ENCODE measurements at regions not wholly inside any gene's neighbourhood (a gene's known extent, or its start where the extent isn't known, plus 50 kb on each side); places are given as distances from the start of the nearest gene placed in this dataset.

DNA sequence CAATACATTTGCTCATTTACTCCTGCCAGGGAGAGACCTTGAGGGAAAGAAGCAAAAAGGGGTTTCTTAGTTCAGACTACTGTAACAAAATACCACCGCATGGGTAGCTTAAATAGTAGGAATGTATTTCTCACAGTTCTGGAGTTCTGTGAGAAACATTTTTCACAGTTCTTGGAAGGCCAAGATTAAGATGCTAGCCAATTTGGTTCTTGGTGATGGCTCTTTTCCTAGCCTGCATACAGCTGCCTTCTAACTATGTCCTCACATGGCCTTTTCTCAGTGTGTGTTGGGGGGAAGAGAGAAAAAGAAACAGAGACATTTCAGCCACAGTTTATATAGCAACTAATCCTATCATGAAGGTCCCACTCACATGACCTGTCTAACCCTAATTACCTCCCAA, 1644.7 kb upstream of the C9orf72 start:
- Histone ChIP-seq H3K4me1 (no peaks in the 10 kb centered on the region), H3K27me3 (replicated peaks; ENCODE audit: control insufficient read depth, insufficient read depth, low read length) (no peaks in the 10 kb centered on the region), H3K36me3 (ENCODE audit: control insufficient read depth, insufficient read depth, low read length) (no peaks in the 10 kb centered on the region), H3K9me3 (no peaks in the 10 kb centered on the region), H3K4me3 (ENCODE audit: low read depth, low read length) (no peak overlapping the region)
- Mint-ChIP-seq H3K27me3 (ENCODE audit: insufficient read depth, unreplicated experiment) (no peaks in the 10 kb centered on the region), H3K27ac (ENCODE audit: unreplicated experiment) (no peak overlapping the region), H3K36me3 (ENCODE audit: insufficient read depth, unreplicated experiment) (no peaks in the 10 kb centered on the region), H3K4me3 (ENCODE audit: unreplicated experiment) (no peak overlapping the region), H3K4me1 (ENCODE audit: low read depth, unreplicated experiment) (no peaks in the 10 kb centered on the region), H3K9me3 (ENCODE audit: unreplicated experiment) (no peaks in the 10 kb centered on the region)
- CTCF ChIA-PET = no interaction called here
- BruUV-seq (replicated peaks) = no TSS peak
- POLR2A ChIA-PET = no interaction called here
- intact Hi-C loops (cut with micrococcal nuclease; ENCODE audit: unreplicated experiment) = no loop called here
- no peak for DNase-seq
- TF ChIP-seq CTCF (IDR thresholded peaks at IDR 0.05; ENCODE audit: insufficient read depth in 1 of 2, low read depth in 1 of 2, low read length in 1 of 2, severe bottlenecking in 1 of 2, unreplicated experiment in 1 of 2) = no peak

DNA sequence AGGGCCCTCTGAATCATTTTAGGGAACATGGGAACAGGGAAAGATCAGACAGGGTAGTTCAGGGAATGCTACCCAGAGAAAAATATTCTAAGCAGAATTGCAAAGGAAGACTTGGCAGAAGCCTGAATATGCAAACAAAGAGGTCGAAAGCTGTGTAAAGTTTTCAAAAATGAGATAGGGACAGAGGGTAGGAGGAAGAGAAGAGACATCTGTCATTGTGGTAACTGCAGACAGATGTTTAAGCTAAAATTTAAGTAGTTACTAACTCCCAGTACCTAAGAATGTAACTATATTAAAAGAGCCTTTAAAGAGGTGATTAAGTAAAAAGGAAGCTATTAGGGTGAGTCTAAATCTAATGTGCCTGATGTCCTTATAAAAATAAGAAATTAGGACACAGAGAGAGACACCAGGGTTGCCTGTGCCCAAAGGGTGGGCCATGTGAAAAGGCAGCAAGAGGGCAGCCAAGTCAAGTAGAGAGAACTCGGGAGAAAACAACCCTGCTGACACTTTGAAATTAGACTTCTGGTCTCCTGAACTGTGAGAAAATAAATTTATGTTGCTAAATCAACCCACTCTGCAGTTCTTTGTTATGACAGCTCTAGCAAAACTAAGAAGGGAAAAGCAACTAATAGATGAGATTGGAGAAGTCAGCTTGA, 1647.4 kb upstream of the C9orf72 start:
- H3K9me3 Mint-ChIP-seq (ENCODE audit: unreplicated experiment) = no peaks in the 10 kb centered on the region
- no TSS peak for BruUV-seq (replicated peaks)
- DNase-seq = no peak
- no peak overlapping the region for H3K27ac Mint-ChIP-seq (ENCODE audit: unreplicated experiment)
- H3K27me3 Mint-ChIP-seq (ENCODE audit: insufficient read depth, unreplicated experiment) = no peaks in the 10 kb centered on the region
- H3K4me1 Mint-ChIP-seq (ENCODE audit: low read depth, unreplicated experiment) = no peaks in the 10 kb centered on the region
- Histone ChIP-seq H3K36me3 (ENCODE audit: control insufficient read depth, insufficient read depth, low read length) (no peaks in the 10 kb centered on the region), H3K9me3 (no peaks in the 10 kb centered on the region), H3K27me3 (replicated peaks; ENCODE audit: control insufficient read depth, insufficient read depth, low read length) (no peaks in the 10 kb centered on the region), H3K4me1 (no peaks in the 10 kb centered on the region), H3K4me3 (ENCODE audit: low read depth, low read length) (no peak overlapping the region)
- H3K36me3 Mint-ChIP-seq (ENCODE audit: insufficient read depth, unreplicated experiment) = no peaks in the 10 kb centered on the region
- intact Hi-C loops (cut with micrococcal nuclease; ENCODE audit: unreplicated experiment) = no loop called here
- no peak overlapping the region for H3K4me3 Mint-ChIP-seq (ENCODE audit: unreplicated experiment)
- TF ChIP-seq CTCF (IDR thresholded peaks at IDR 0.05; ENCODE audit: insufficient read depth in 1 of 2, low read depth in 1 of 2, low read length in 1 of 2, severe bottlenecking in 1 of 2, unreplicated experiment in 1 of 2) = no peak
- ChIA-PET POLR2A (no interaction called here), CTCF (no interaction called here)

DNA sequence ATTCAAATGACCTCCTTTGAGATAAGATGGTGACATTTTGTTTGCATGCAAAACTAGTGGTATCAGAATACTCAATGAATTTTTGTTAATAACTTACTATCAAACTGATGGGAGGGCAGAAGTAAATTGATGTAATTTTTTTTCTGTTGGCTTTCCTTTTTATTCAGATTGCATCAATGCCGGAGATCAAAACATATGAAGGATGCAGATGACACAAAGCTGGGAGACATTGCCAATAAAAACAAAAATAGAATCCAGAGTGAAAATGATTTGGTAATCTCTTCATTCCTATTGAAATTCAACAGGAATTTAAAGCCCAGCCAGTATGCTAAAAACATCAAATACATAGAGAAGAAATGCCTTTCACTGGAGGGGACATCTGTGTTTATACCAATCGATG, 1655.3 kb upstream of the C9orf72 start:
- intact Hi-C loops (cut with micrococcal nuclease; ENCODE audit: unreplicated experiment) = no loop called here
- no peak overlapping the region for H3K4me3 ChIP-seq (ENCODE audit: low read depth, low read length)
- Mint-ChIP-seq H3K9me3 (ENCODE audit: unreplicated experiment) (no peaks in the 10 kb centered on the region), H3K27me3 (ENCODE audit: insufficient read depth, unreplicated experiment) (no peaks in the 10 kb centered on the region), H3K36me3 (ENCODE audit: insufficient read depth, unreplicated experiment) (no peaks in the 10 kb centered on the region), H3K4me1 (ENCODE audit: low read depth, unreplicated experiment) (no peaks in the 10 kb centered on the region), H3K27ac (ENCODE audit: unreplicated experiment) (no peak overlapping the region), H3K4me3 (ENCODE audit: unreplicated experiment) (no peak overlapping the region)
- no peaks in the 10 kb centered on the region for H3K36me3 ChIP-seq (ENCODE audit: control insufficient read depth, insufficient read depth, low read length)
- H3K27me3 ChIP-seq (replicated peaks; ENCODE audit: control insufficient read depth, insufficient read depth, low read length) = no peaks in the 10 kb centered on the region
- CTCF ChIA-PET = no interaction called here
- no TSS peak for BruUV-seq (replicated peaks)
- DNase-seq = no peak
- POLR2A ChIA-PET = no interaction called here
- H3K9me3 ChIP-seq = no peaks in the 10 kb centered on the region
- no peaks in the 10 kb centered on the region for H3K4me1 ChIP-seq
- TF ChIP-seq CTCF (IDR thresholded peaks at IDR 0.05; ENCODE audit: insufficient read depth in 1 of 2, low read depth in 1 of 2, low read length in 1 of 2, severe bottlenecking in 1 of 2, unreplicated experiment in 1 of 2) = no peak
